ENCODE measurements at regions not wholly inside any gene's neighbourhood (a gene's known extent, or its start where the extent isn't known, plus 50 kb on each side); places are given as distances from the start of the nearest gene placed in this dataset.
"Not testable (repeated sequence)": the region's sequence is repeated elsewhere in the genome, so short reads cannot be mapped to it uniquely, and the experiment has no call there.

GRCh38 chr5:36444582-36445418 lies 143.1 kb upstream of the RANBP3L start:
- Mint-ChIP-seq H3K36me3 (ENCODE audit: low read depth) (no peaks in the 10 kb centered on the region), H3K27ac (no peak overlapping the region), H3K9me3 (no peaks in the 10 kb centered on the region), H3K27me3 (no peaks in the 10 kb centered on the region), H3K4me1 (peaks cover 10% of the 10 kb centered on the region), H3K4me3 (no peak overlapping the region)
- DNase-seq = no peak
- CTCF ChIA-PET = no interaction called here
- POLR2A ChIA-PET = no interaction called here

- no peak for DNase-seq
- H3K4me1 Mint-ChIP-seq = peaks cover 2% of the 10 kb centered on the region
- no peak overlapping the region for H3K27ac Mint-ChIP-seq
- ChIA-PET CTCF (interaction anchor here (0.6 kb wide), 1 partner anchor 12 kb away, joined by 3 read pairs; no protein-coding TSS in a partner anchor), POLR2A (no interaction called here)
- H3K36me3 Mint-ChIP-seq (ENCODE audit: low read depth) = no peaks in the 10 kb centered on the region
- no peaks in the 10 kb centered on the region for H3K9me3 Mint-ChIP-seq
- no peaks in the 10 kb centered on the region for H3K27me3 Mint-ChIP-seq
- H3K4me3 Mint-ChIP-seq = no peak overlapping the region
Observed at GRCh38 chr5:36447776-36448175, 146.1 kb upstream of the RANBP3L start.

- no peaks in the 10 kb centered on the region for H3K36me3 Mint-ChIP-seq (ENCODE audit: low read depth)
- H3K9me3 Mint-ChIP-seq = no peaks in the 10 kb centered on the region
- no peak for DNase-seq
- no peak overlapping the region for H3K27ac Mint-ChIP-seq
- no peaks in the 10 kb centered on the region for H3K4me1 Mint-ChIP-seq
- ChIA-PET POLR2A (no interaction called here), CTCF (no interaction called here)
- no peak overlapping the region for H3K4me3 Mint-ChIP-seq
- no peaks in the 10 kb centered on the region for H3K27me3 Mint-ChIP-seq
Observed at GRCh38 chr5:36450229-36451014, 148.7 kb upstream of the RANBP3L start.

- no peaks in the 10 kb centered on the region for H3K27me3 Mint-ChIP-seq
- ChIA-PET POLR2A (no interaction called here), CTCF (no interaction called here)
- H3K4me1 Mint-ChIP-seq = no peaks in the 10 kb centered on the region
- no peak overlapping the region for H3K27ac Mint-ChIP-seq
- no peak overlapping the region for H3K4me3 Mint-ChIP-seq
- H3K9me3 Mint-ChIP-seq = no peaks in the 10 kb centered on the region
- no peak for DNase-seq
- no peaks in the 10 kb centered on the region for H3K36me3 Mint-ChIP-seq (ENCODE audit: low read depth)
Observed at GRCh38 chr5:36452424-36453006, 150.8 kb upstream of the RANBP3L start.

- DNase-seq = no peak
- ChIA-PET POLR2A (no interaction called here), CTCF (no interaction called here)
- no peaks in the 10 kb centered on the region for H3K9me3 Mint-ChIP-seq
- no peaks in the 10 kb centered on the region for H3K4me1 Mint-ChIP-seq
- no peak overlapping the region for H3K27ac Mint-ChIP-seq
- peaks cover 6% of the 10 kb centered on the region for H3K27me3 Mint-ChIP-seq
- H3K4me3 Mint-ChIP-seq = no peak overlapping the region
- no peaks in the 10 kb centered on the region for H3K36me3 Mint-ChIP-seq (ENCODE audit: low read depth)
Observed at GRCh38 chr5:36457511-36458270, 148.7 kb upstream of the SLC1A3 start.

GRCh38 chr5:36458746-36459145 lies 147.7 kb upstream of the SLC1A3 start:
- no peak overlapping the region for H3K4me3 Mint-ChIP-seq

GRCh38 chr5:36459176-36460135 lies 146.9 kb upstream of the SLC1A3 start:
- Mint-ChIP-seq H3K36me3 (ENCODE audit: low read depth) (no peaks in the 10 kb centered on the region), H3K4me3 (no peak overlapping the region), H3K4me1 (no peaks in the 10 kb centered on the region), H3K27me3 (peaks cover 9% of the 10 kb centered on the region), H3K27ac (no peak overlapping the region), H3K9me3 (no peaks in the 10 kb centered on the region)
- ChIA-PET CTCF (interaction anchor here (0.5 to 2.0 kb wide), 7 partner anchors 11 to 496 kb away, joined by 3 to 4 read pairs (median 3); no protein-coding TSS in a partner anchor), POLR2A (interaction anchor here (0.7 kb wide), 1 partner anchor 218 kb away, joined by 3 read pairs; the partner anchor contains the start of gene NADK2)
- no peak for DNase-seq

More at GRCh38 chr5:36458746-36459145, 147.7 kb upstream of the SLC1A3 start:
- POLR2A ChIA-PET = no interaction called here
- H3K27ac Mint-ChIP-seq = no peak overlapping the region
- peaks cover 9% of the 10 kb centered on the region for H3K27me3 Mint-ChIP-seq
- no peaks in the 10 kb centered on the region for H3K9me3 Mint-ChIP-seq
- CTCF ChIA-PET = interaction anchor here (0.7 to 2.0 kb wide), 3 partner anchors 32 to 90 kb away, joined by 3 to 4 read pairs (median 3); no protein-coding TSS in a partner anchor
- H3K36me3 Mint-ChIP-seq (ENCODE audit: low read depth) = no peaks in the 10 kb centered on the region
- no peaks in the 10 kb centered on the region for H3K4me1 Mint-ChIP-seq
- DNase-seq = no peak

GRCh38 chr5:36462295-36463021 lies 143.9 kb upstream of the SLC1A3 start:
- no peaks in the 10 kb centered on the region for H3K36me3 Mint-ChIP-seq (ENCODE audit: low read depth)
- no peak for DNase-seq
- ChIA-PET POLR2A (no interaction called here), CTCF (interaction anchor here (1.4 kb wide), 1 partner anchor 228 kb away, joined by 4 read pairs; no protein-coding TSS in a partner anchor)
- no peaks in the 10 kb centered on the region for H3K4me1 Mint-ChIP-seq
- no peak overlapping the region for H3K27ac Mint-ChIP-seq
- H3K27me3 Mint-ChIP-seq = peaks cover 16% of the 10 kb centered on the region
- H3K4me3 Mint-ChIP-seq = no peak overlapping the region
- H3K9me3 Mint-ChIP-seq = no peaks in the 10 kb centered on the region

- CTCF ChIA-PET; H3K4me3 Mint-ChIP-seq; H3K9me3 Mint-ChIP-seq; H3K27me3 Mint-ChIP-seq; H3K4me1 Mint-ChIP-seq; H3K36me3 Mint-ChIP-seq (ENCODE audit: low read depth); DNase-seq; H3K27ac Mint-ChIP-seq; POLR2A ChIA-PET: not testable (repeated sequence)
Observed at GRCh38 chr5:36475942-36476341, 130.5 kb upstream of the SLC1A3 start.

- no peaks in the 10 kb centered on the region for H3K36me3 Mint-ChIP-seq (ENCODE audit: low read depth)
- no peak overlapping the region for H3K4me3 Mint-ChIP-seq
- no peaks in the 10 kb centered on the region for H3K27me3 Mint-ChIP-seq
- no peaks in the 10 kb centered on the region for H3K4me1 Mint-ChIP-seq
- CTCF ChIA-PET = interaction anchor here (0.6 to 1.8 kb wide), 2 partner anchors 27 to 763 kb away, joined by 3 to 5 read pairs; no protein-coding TSS in a partner anchor
- no peak overlapping the region for H3K27ac Mint-ChIP-seq
- POLR2A ChIA-PET = no interaction called here
- peaks cover 6% of the 10 kb centered on the region for H3K9me3 Mint-ChIP-seq
- no peak for DNase-seq
Observed at GRCh38 chr5:36478646-36479317, 127.6 kb upstream of the SLC1A3 start.

GRCh38 chr5:36481454-36482120 lies 124.8 kb upstream of the SLC1A3 start:
- Mint-ChIP-seq H3K4me1 (no peaks in the 10 kb centered on the region), H3K27ac (no peak overlapping the region), H3K9me3 (no peaks in the 10 kb centered on the region), H3K27me3 (no peaks in the 10 kb centered on the region), H3K36me3 (ENCODE audit: low read depth) (no peaks in the 10 kb centered on the region), H3K4me3 (no peak overlapping the region)
- POLR2A ChIA-PET = no interaction called here
- DNase-seq = no peak
- CTCF ChIA-PET = no interaction called here
